ENCODE measurements at regions not wholly inside any gene's neighbourhood (a gene's known extent, or its start where the extent isn't known, plus 50 kb on each side); places are given as distances from the start of the nearest gene placed in this dataset.

- no peak for TF ChIP-seq CTCF (conservative IDR thresholded peaks at IDR 0.05 in 1 of 2, IDR thresholded peaks at IDR 0.05 in 1 of 2; ENCODE audit: extremely low read depth in 1 of 2, insufficient read depth in 1 of 2, low read depth in 1 of 2, low read length in 2 of 2)
- TF ChIP-seq EZH2 (IDR thresholded peaks at IDR 0.05; ENCODE audit: borderline replicate concordance, low read length) = no peak
These were observed 72.4 kb upstream of the GNAQ start for GRCh38 chr9:78103971-78104433.
